CD4-positive, alpha-beta T cell (primary cell): ENCODE measurements at regions not wholly inside any gene's neighbourhood (a gene's known extent, or its start where the extent isn't known, plus 50 kb on each side); places are given as distances from the start of the nearest gene placed in this dataset.

Source experiments
- ATAC-seq: fragments of 200-7000 bp; cut with Tn5 transposase; one replicate; pipeline ENCODE4 v1.10.0; 2022; ENCODE audit warnings: mild to moderate bottlenecking; ENCODE audit not compliant: poor library complexity
- CTCF ChIA-PET: fragments of 350-600 bp; sonication (Branson Sonifier 250); formaldehyde crosslinking; loops from one replicate; lab custom pipeline; 2021; ENCODE audit warnings: antibody characterized with exemption, inconsistent platforms; lab: Charles Lee
- POLR2A ChIA-PET: fragments of 350-600 bp; sonication (Branson Sonifier 250); formaldehyde crosslinking; loops from one replicate; lab custom pipeline; 2021; ENCODE audit warnings: antibody characterized with exemption, inconsistent platforms; lab: Charles Lee
- DNase-seq, 14 experiments: peaks; one replicate each; pipeline ENCODE4 v3.0.0-alpha.2; 2013 to 2020; ENCODE audit warnings: mixed read lengths in 2 of 14
- H3K27ac ChIP-seq, 2 donors: one replicate each; pipeline versions ENCODE4 v1.5.1 to v1.7.0; 2013; ENCODE audit warnings: low read length in 2 of 2, low read depth in 1 of 2, mild to moderate bottlenecking in 1 of 2
- H3K27me3 ChIP-seq, 2 experiments: 1 replicate in 1 of 2; 2 replicates in 1 of 2; pipeline versions ENCODE4 v1.6.1 to v1.7.0; 2013; ENCODE audit warnings: low read length in 2 of 2, control low read depth in 1 of 2, mild to moderate bottlenecking in 1 of 2, moderate library complexity in 1 of 2; ENCODE audit not compliant: insufficient read depth in 2 of 2, control insufficient read depth in 1 of 2
- H3K36me3 ChIP-seq: one replicate; pipeline ENCODE4 v1.6.1; 2013; ENCODE audit warnings: low read length, control low read depth; ENCODE audit not compliant: insufficient read depth
- H3K4me1 ChIP-seq: one replicate; pipeline ENCODE4 v1.6.1; 2013; ENCODE audit warnings: low read length, control low read depth; ENCODE audit not compliant: insufficient read depth
- H3K4me3 ChIP-seq: one replicate; pipeline ENCODE4 v1.5.1; 2013; ENCODE audit warnings: mild to moderate bottlenecking, low read length, moderate library complexity
- H3K9me3 ChIP-seq, 2 experiments: 1 replicate in 1 of 2; 2 replicates in 1 of 2; pipeline versions ENCODE4 v1.6.1 to v1.7.0; 2013; ENCODE audit warnings: low read length in 2 of 2, mild to moderate bottlenecking in 2 of 2, control low read depth in 1 of 2, moderate library complexity in 1 of 2; ENCODE audit not compliant: control insufficient read depth in 1 of 2, insufficient read depth in 1 of 2
- H3K27ac Mint-ChIP-seq: one replicate; pipeline ENCODE4 v1.8.0; 2020; ENCODE audit warnings: mixed read lengths
- H3K27me3 Mint-ChIP-seq: one replicate; pipeline ENCODE4 v1.8.0; 2021; ENCODE audit warnings: mixed read lengths
- H3K36me3 Mint-ChIP-seq: one replicate; pipeline ENCODE4 v1.8.0; 2021; ENCODE audit warnings: low read depth, mixed read lengths
- H3K4me1 Mint-ChIP-seq: one replicate; pipeline ENCODE4 v1.8.0; 2021; ENCODE audit warnings: low read depth, mixed read lengths
- H3K4me3 Mint-ChIP-seq: one replicate; pipeline ENCODE4 v1.8.0; 2020; ENCODE audit warnings: mild to moderate bottlenecking, mixed read lengths
- H3K9me3 Mint-ChIP-seq: one replicate; pipeline ENCODE4 v1.8.0; 2020; ENCODE audit warnings: mixed read lengths
- intact Hi-C, 2 experiments: fragments of 100-400 bp; cut with DNase I in 1 of 2; cut with micrococcal nuclease in 1 of 2; formaldehyde crosslinking; loops; one replicate each; pipeline versions ENCODE4 v1.15.1 to v1.9.0; 2023 to 2025; cut with DNase I, micrococcal nuclease
- TF ChIP-seq, protein P1 (sequence below): fragments of 200-600 bp; IDR thresholded peaks from one replicate; pipeline ENCODE4 v1.8.0; 2022; ENCODE audit warnings: antibody characterized with exemption, mild to moderate bottlenecking

DNA sequence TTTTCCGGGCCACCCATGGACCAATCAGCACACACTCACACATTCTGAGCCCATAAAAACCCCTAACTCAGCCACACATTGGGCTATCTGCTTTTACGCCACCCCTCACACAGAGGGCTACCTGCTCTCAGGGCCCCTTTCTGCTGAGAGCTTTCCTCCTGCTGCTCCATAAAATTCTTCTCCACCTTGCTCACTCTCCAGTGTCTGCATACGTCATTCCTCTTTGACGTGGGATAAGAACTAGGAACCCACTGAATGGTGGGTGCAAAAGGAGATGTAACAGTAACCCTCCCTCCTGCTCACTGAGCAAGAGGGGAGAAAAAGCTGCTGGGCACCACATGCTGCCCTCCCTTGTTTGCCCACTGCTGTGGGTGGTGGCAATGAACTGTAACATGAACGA lies 596.7 kb upstream of the TMEM132C start:
- H3K27me3 Mint-ChIP-seq, result no peaks in the 10 kb centered on the region
- no peak for DNase-seq
- H3K9me3 Mint-ChIP-seq, result no peaks in the 10 kb centered on the region
- POLR2A ChIA-PET, result no interaction called here
- no peaks in the 10 kb centered on the region for H3K4me1 Mint-ChIP-seq
- ATAC-seq, result no peak
- H3K9me3 ChIP-seq, result peaks cover 0 to 6% of the 10 kb centered on the region in 2 experiments
- H3K4me3 ChIP-seq, result no peak overlapping the region
- no peaks in the 10 kb centered on the region for H3K27me3 ChIP-seq
- H3K27ac Mint-ChIP-seq, result no peak overlapping the region
- CTCF ChIA-PET, result no interaction called here
- H3K4me3 Mint-ChIP-seq, result no peak overlapping the region
- TF ChIP-seq, protein P1, sequence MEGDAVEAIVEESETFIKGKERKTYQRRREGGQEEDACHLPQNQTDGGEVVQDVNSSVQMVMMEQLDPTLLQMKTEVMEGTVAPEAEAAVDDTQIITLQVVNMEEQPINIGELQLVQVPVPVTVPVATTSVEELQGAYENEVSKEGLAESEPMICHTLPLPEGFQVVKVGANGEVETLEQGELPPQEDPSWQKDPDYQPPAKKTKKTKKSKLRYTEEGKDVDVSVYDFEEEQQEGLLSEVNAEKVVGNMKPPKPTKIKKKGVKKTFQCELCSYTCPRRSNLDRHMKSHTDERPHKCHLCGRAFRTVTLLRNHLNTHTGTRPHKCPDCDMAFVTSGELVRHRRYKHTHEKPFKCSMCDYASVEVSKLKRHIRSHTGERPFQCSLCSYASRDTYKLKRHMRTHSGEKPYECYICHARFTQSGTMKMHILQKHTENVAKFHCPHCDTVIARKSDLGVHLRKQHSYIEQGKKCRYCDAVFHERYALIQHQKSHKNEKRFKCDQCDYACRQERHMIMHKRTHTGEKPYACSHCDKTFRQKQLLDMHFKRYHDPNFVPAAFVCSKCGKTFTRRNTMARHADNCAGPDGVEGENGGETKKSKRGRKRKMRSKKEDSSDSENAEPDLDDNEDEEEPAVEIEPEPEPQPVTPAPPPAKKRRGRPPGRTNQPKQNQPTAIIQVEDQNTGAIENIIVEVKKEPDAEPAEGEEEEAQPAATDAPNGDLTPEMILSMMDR, result no peak
- no peaks in the 10 kb centered on the region for H3K36me3 Mint-ChIP-seq
- no peaks in the 10 kb centered on the region for H3K4me1 ChIP-seq
- intact Hi-C loops, result loop anchor here in 1 of 2 experiments (10.0 kb wide), 1 partner anchor 565 kb away; no protein-coding TSS in a partner anchor
- H3K27ac ChIP-seq, result no peak overlapping the region
- H3K36me3 ChIP-seq, result no peaks in the 10 kb centered on the region

DNA sequence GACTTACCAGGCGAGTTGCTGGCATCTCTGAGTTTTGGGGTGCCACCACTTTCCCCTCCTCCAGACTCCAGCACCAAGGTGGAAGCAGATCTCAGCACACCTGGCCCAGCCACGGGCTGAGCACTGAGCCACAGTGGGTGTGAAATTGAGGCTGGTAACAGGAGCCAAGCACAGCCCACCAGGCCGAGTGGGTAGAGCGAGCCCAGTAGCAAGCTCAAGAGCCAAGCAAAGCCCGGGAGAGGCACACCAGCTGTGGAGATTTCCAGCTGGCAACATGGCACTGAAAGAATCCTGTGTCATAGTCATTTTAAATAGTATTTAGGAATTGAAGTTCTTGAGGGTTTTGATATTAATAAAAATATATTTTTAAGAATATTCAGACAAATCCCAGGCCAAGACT lies 596.2 kb upstream of the TMEM132C start:
- Histone ChIP-seq H3K36me3 (no peaks in the 10 kb centered on the region), H3K4me1 (no peaks in the 10 kb centered on the region), H3K27me3 (no peaks in the 10 kb centered on the region), H3K4me3 (no peak overlapping the region), H3K27ac (no peak overlapping the region), H3K9me3 (peaks cover 0 to 9% of the 10 kb centered on the region in 2 experiments)
- no peak for ATAC-seq
- Mint-ChIP-seq H3K9me3 (no peaks in the 10 kb centered on the region), H3K4me3 (no peak overlapping the region), H3K4me1 (no peaks in the 10 kb centered on the region), H3K27me3 (no peaks in the 10 kb centered on the region), H3K36me3 (no peaks in the 10 kb centered on the region), H3K27ac (no peak overlapping the region)
- DNase-seq, result no peak
- TF ChIP-seq, protein P1, result no peak
- intact Hi-C loops, result loop anchor here in 1 of 2 experiments (10.0 kb wide), 1 partner anchor 566 kb away; no protein-coding TSS in a partner anchor
- CTCF ChIA-PET, result no interaction called here
- POLR2A ChIA-PET, result no interaction called here

DNA sequence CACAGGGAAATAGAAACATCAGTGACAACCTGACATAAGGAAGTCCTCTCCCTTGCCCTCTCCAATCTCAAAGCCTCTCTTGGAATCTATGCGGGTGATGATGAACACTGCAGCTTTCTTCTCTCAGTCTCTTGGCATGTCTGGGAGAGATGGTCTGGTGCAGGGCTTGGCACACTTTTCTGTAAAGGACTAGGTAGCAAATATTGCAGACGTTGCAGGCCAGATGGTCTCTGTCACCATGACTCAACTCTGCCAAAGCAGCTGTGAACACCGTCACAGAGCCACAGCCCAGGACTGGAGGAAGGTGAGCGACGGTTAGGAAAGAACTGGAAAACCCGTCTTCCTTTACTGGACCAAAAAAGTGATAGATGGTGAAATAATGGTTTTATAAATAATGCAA lies 591.0 kb upstream of the TMEM132C start:
- H3K4me1 ChIP-seq, result no peaks in the 10 kb centered on the region
- Mint-ChIP-seq H3K36me3 (no peaks in the 10 kb centered on the region), H3K9me3 (no peaks in the 10 kb centered on the region), H3K4me1 (no peaks in the 10 kb centered on the region), H3K27ac (no peak overlapping the region), H3K4me3 (no peak overlapping the region), H3K27me3 (no peaks in the 10 kb centered on the region)
- H3K4me3 ChIP-seq, result no peak overlapping the region
- no peak overlapping the region for H3K27ac ChIP-seq
- DNase-seq (no peak), ATAC-seq (no peak)
- TF ChIP-seq, protein P1, result no peak
- intact Hi-C loops, result loop anchor here in 1 of 2 experiments (10.0 kb wide), 1 partner anchor 571 kb away; no protein-coding TSS in a partner anchor
- H3K9me3 ChIP-seq, result peaks cover 0 to 5% of the 10 kb centered on the region in 2 experiments
- H3K36me3 ChIP-seq, result no peaks in the 10 kb centered on the region
- ChIA-PET CTCF (no interaction called here), POLR2A (no interaction called here)
- H3K27me3 ChIP-seq, result no peaks in the 10 kb centered on the region
